CD14-positive monocyte (primary cell): ENCODE measurements at regions not wholly inside any gene's neighbourhood (a gene's known extent, or its start where the extent isn't known, plus 50 kb on each side); places are given as distances from the start of the nearest gene placed in this dataset.

Experiments
- DNase-seq, 3 donors: peaks; one replicate each; pipeline ENCODE4 v3.0.0-alpha.2; 2011 to 2022
- H2AFZ ChIP-seq: 2 replicates; pipeline ENCODE4 v1.6.0; 2012; ENCODE audit warnings: mild to moderate bottlenecking, low read depth, low read length, inconsistent platforms; ENCODE audit not compliant: insufficient read depth, poor library complexity, severe bottlenecking
- H3K27ac ChIP-seq, 2 donors: 1 replicate in 1 of 2; 2 replicates in 1 of 2; pipeline ENCODE4 v1.5.1; 2012 to 2013; ENCODE audit warnings: low read length in 2 of 2, control low read depth in 1 of 2, inconsistent platforms in 1 of 2, low read depth in 1 of 2, mild to moderate bottlenecking in 1 of 2
- H3K27me3 ChIP-seq, 2 donors: one replicate each; pipeline versions ENCODE4 v1.6.0 to v1.6.1; 2011 to 2013; ENCODE audit warnings: low read length in 2 of 2; ENCODE audit not compliant: control insufficient read depth in 2 of 2, insufficient read depth in 2 of 2
- H3K36me3 ChIP-seq, 2 donors: replicated peaks in 1 of 2; 1 replicate in 1 of 2; 2 replicates in 1 of 2; pipeline versions ENCODE4 v1.5.1 to v1.6.1; 2012 to 2013; ENCODE audit warnings: low read length in 2 of 2, control low read depth in 1 of 2, inconsistent platforms in 1 of 2, mild to moderate bottlenecking in 1 of 2; ENCODE audit not compliant: insufficient read depth in 2 of 2, control insufficient read depth in 1 of 2
- H3K4me1 ChIP-seq, 2 donors: 1 replicate in 1 of 2; 2 replicates in 1 of 2; pipeline versions ENCODE4 v1.5.1 to v1.6.1; 2012 to 2013; ENCODE audit warnings: low read length in 2 of 2, control low read depth in 1 of 2, inconsistent platforms in 1 of 2, mild to moderate bottlenecking in 1 of 2, moderate library complexity in 1 of 2; ENCODE audit not compliant: insufficient read depth in 2 of 2, control insufficient read depth in 1 of 2
- H3K4me2 ChIP-seq: replicated peaks from 2 replicates; pipeline ENCODE3; 2012; ENCODE audit warnings: low read length, moderate library complexity, mild to moderate bottlenecking; ENCODE audit not compliant: poor library complexity, severe bottlenecking; ENCODE audit errors: extremely low read depth
- H3K4me3 ChIP-seq, 3 experiments: fragments of 200-600 bp in 1 of 3; sonication (generic) in 1 of 3; replicated peaks in 1 of 3; 1 replicate in 2 of 3; 2 replicates in 1 of 3; pipeline ENCODE4 v1.5.1; 2011 to 2013; ENCODE audit warnings: low read length in 3 of 3, mild to moderate bottlenecking in 3 of 3, control low read depth in 2 of 3, low read depth in 2 of 3, inconsistent platforms in 1 of 3, moderate library complexity in 1 of 3
- H3K79me2 ChIP-seq: 2 replicates; pipeline ENCODE4 v1.6.0; 2012; ENCODE audit warnings: mild to moderate bottlenecking, control low read depth, inconsistent platforms, low read length, moderate library complexity; ENCODE audit not compliant: insufficient read depth
- H3K9ac ChIP-seq: 2 replicates; pipeline ENCODE4 v1.6.0; 2017; ENCODE audit warnings: low read length, mild to moderate bottlenecking; ENCODE audit not compliant: insufficient read depth, poor library complexity, severe bottlenecking
- H3K9me3 ChIP-seq, 2 donors: replicated peaks in 1 of 2; 1 replicate in 1 of 2; 2 replicates in 1 of 2; pipeline versions ENCODE4 v1.5.1 to v1.6.1; 2012 to 2013; ENCODE audit warnings: low read length in 2 of 2, control low read depth in 1 of 2; ENCODE audit not compliant: control insufficient read depth in 1 of 2, insufficient read depth in 1 of 2
- H4K20me1 ChIP-seq: 2 replicates; pipeline ENCODE4 v1.6.0; 2012; ENCODE audit warnings: mild to moderate bottlenecking, low read length, control low read depth, moderate library complexity; ENCODE audit not compliant: insufficient read depth
- H3K27ac Mint-ChIP-seq, 7 donors: one replicate each; pipeline ENCODE4 v1.8.0; 2020; ENCODE audit warnings: mild to moderate bottlenecking in 7 of 7, mixed read lengths in 7 of 7, moderate library complexity in 6 of 7, inconsistent platforms in 2 of 7
- H3K27me3 Mint-ChIP-seq, 3 donors: one replicate each; pipeline ENCODE4 v1.8.0; 2021 to 2022; ENCODE audit warnings: low read depth in 3 of 3, mild to moderate bottlenecking in 3 of 3, mixed read lengths in 3 of 3, moderate library complexity in 3 of 3, inconsistent platforms in 1 of 3
- H3K36me3 Mint-ChIP-seq, 2 donors: one replicate each; pipeline ENCODE4 v1.8.0; 2020; ENCODE audit warnings: mixed read lengths in 2 of 2, inconsistent platforms in 1 of 2, mild to moderate bottlenecking in 1 of 2
- H3K4me1 Mint-ChIP-seq: one replicate; pipeline ENCODE4 v1.8.0; 2020; ENCODE audit warnings: mild to moderate bottlenecking, mixed read lengths
- H3K4me3 Mint-ChIP-seq, 2 donors: one replicate each; pipeline ENCODE4 v1.8.0; 2020; ENCODE audit warnings: mild to moderate bottlenecking in 2 of 2, mixed read lengths in 2 of 2, moderate library complexity in 1 of 2
- H3K9me3 Mint-ChIP-seq, 7 donors: one replicate each; pipeline ENCODE4 v1.8.0; 2020 to 2022; ENCODE audit warnings: mixed read lengths in 7 of 7, mild to moderate bottlenecking in 6 of 7, moderate library complexity in 6 of 7, inconsistent platforms in 2 of 7
- CTCF ChIP-seq: fragments of 200-600 bp; IDR thresholded peaks from one replicate; pipeline ENCODE4 v1.8.0; 2022; ENCODE audit warnings: antibody characterized with exemption, mild to moderate bottlenecking
- WGBS: methylation state at CpG from one replicate; pipeline ENCODE4 v1.1.5; 2013; ENCODE audit warnings: missing lambda C conversion rate; ENCODE audit not compliant: insufficient coverage; 5-methylcytosine and 5-hydroxymethylcytosine counted together
- intact Hi-C, 2 donors: fragments of 100-400 bp; cut with micrococcal nuclease; formaldehyde crosslinking; loops; one replicate each; pipeline versions ENCODE4 v1.15.0 to v1.15.1; 2023

GRCh38 chr18:60122339-60122738, 222.5 kb downstream of the PMAIP1 start:
- H3K36me3 Mint-ChIP-seq: no peaks in the 10 kb centered on the region
- no peaks in the 10 kb centered on the region for H3K36me3 ChIP-seq
- peaks cover 0 to 7% (median 0%) of the 10 kb centered on the region in 7 donors for H3K9me3 Mint-ChIP-seq
- no peak overlapping the region for H2AFZ ChIP-seq
- no peaks in the 10 kb centered on the region for H3K79me2 ChIP-seq
- no peaks in the 10 kb centered on the region for H4K20me1 ChIP-seq
- no peak overlapping the region for H3K9ac ChIP-seq
- no peak overlapping the region for H3K27ac ChIP-seq
- H3K4me3 Mint-ChIP-seq: no peak overlapping the region
- intact Hi-C loops: no loop called here
- H3K27ac Mint-ChIP-seq: no peak overlapping the region
- H3K27me3 ChIP-seq: no peaks in the 10 kb centered on the region
- H3K4me1 ChIP-seq: no peaks in the 10 kb centered on the region
- no peaks in the 10 kb centered on the region for H3K9me3 ChIP-seq
- peaks cover 4% of the 10 kb centered on the region for H3K4me1 Mint-ChIP-seq
- no peaks in the 10 kb centered on the region for H3K27me3 Mint-ChIP-seq
- H3K4me3 ChIP-seq: no peak overlapping the region
- no peak overlapping the region for H3K4me2 ChIP-seq
- TF ChIP-seq CTCF: no peak
- no peak for DNase-seq

- H3K4me2 ChIP-seq: no peak overlapping the region
- no peaks in the 10 kb centered on the region for H3K9me3 ChIP-seq
- H4K20me1 ChIP-seq: no peaks in the 10 kb centered on the region
- no peak for DNase-seq
- H3K4me3 ChIP-seq: no peak overlapping the region
- no peak overlapping the region for H3K27ac ChIP-seq
- Mint-ChIP-seq H3K27ac (no peak overlapping the region), H3K4me1 (peaks cover 4% of the 10 kb centered on the region), H3K27me3 (no peaks in the 10 kb centered on the region), H3K36me3 (no peaks in the 10 kb centered on the region), H3K4me3 (no peak overlapping the region), H3K9me3 (peaks cover 0 to 4% (median 1%) of the 10 kb centered on the region in 7 donors)
- no peak overlapping the region for H2AFZ ChIP-seq
- H3K27me3 ChIP-seq: no peaks in the 10 kb centered on the region
- H3K4me1 ChIP-seq: no peaks in the 10 kb centered on the region
- H3K79me2 ChIP-seq: no peaks in the 10 kb centered on the region
- whole genome bisulfite sequencing: 100% methylated on average over 1 of the region's 5 CpGs
- H3K9ac ChIP-seq: no peak overlapping the region
- intact Hi-C loops: no loop called here
- H3K36me3 ChIP-seq: no peaks in the 10 kb centered on the region
- TF ChIP-seq CTCF: no peak
Measured at GRCh38 chr18:60120231-60120750, 220.5 kb downstream of the PMAIP1 start.
